Naive thymus-derived CD4-positive, alpha-beta T cell (primary cell): ENCODE measurements at regions not wholly inside any gene's neighbourhood (a gene's known extent, or its start where the extent isn't known, plus 50 kb on each side); places are given as distances from the start of the nearest gene placed in this dataset.
A peak's percentile ranks its signal among the peaks of the same experiment; 100 is the strongest.

Experiments
- ATAC-seq: fragments of 150-1000 bp; cut with Tn5 transposase; 2 replicates; pipeline ENCODE4 v1.10.0; 2021; ENCODE audit warnings: mild to moderate bottlenecking, moderate library complexity
- CTCF ChIA-PET: fragments of 350-600 bp; sonication (Branson Sonifier 250); formaldehyde crosslinking; loops from one replicate; lab custom pipeline; 2021; ENCODE audit warnings: antibody characterized with exemption; lab: Charles Lee
- POLR2A ChIA-PET: fragments of 350-600 bp; sonication (Branson Sonifier 250); formaldehyde crosslinking; loops from one replicate; lab custom pipeline; 2021; ENCODE audit warnings: antibody characterized with exemption, inconsistent platforms; lab: Charles Lee
- DNase-seq, 9 donors: peaks; one replicate each; pipeline versions ENCODE4 v3.0.0 to v3.0.0-alpha.2; 2020 to 2022; ENCODE audit warnings: mixed read lengths in 1 of 9
- H3K27ac ChIP-seq: one replicate; pipeline ENCODE4 v1.7.0; 2013; ENCODE audit warnings: mild to moderate bottlenecking, low read depth, low read length, moderate library complexity
- H3K27me3 ChIP-seq, 2 donors: one replicate each; pipeline ENCODE4 v1.7.0; 2013; ENCODE audit warnings: low read length in 2 of 2, mild to moderate bottlenecking in 2 of 2, moderate library complexity in 2 of 2; ENCODE audit not compliant: control insufficient read depth in 2 of 2, insufficient read depth in 2 of 2
- H3K36me3 ChIP-seq, 3 experiments: 1 replicate in 2 of 3; 2 replicates in 1 of 3; pipeline ENCODE4 v1.7.0; 2013; ENCODE audit warnings: low read length in 3 of 3, mild to moderate bottlenecking in 3 of 3, moderate library complexity in 1 of 3; ENCODE audit not compliant: insufficient read depth in 3 of 3, control insufficient read depth in 2 of 3
- H3K4me1 ChIP-seq, 2 donors: one replicate each; pipeline ENCODE4 v1.7.0; 2013; ENCODE audit warnings: low read length in 2 of 2, mild to moderate bottlenecking in 2 of 2, moderate library complexity in 1 of 2; ENCODE audit not compliant: control insufficient read depth in 2 of 2, insufficient read depth in 2 of 2
- H3K4me3 ChIP-seq: 2 replicates; pipeline ENCODE4 v1.7.0; 2013; ENCODE audit warnings: mild to moderate bottlenecking, low read length
- H3K9me3 ChIP-seq, 3 experiments: 1 replicate in 2 of 3; 2 replicates in 1 of 3; pipeline ENCODE4 v1.7.0; 2013; ENCODE audit warnings: low read length in 3 of 3; ENCODE audit not compliant: control insufficient read depth in 2 of 3
- H3K27ac Mint-ChIP-seq, 9 donors: one replicate each; pipeline ENCODE4 v1.8.0; 2020 to 2022; ENCODE audit warnings: mixed read lengths in 9 of 9, mild to moderate bottlenecking in 8 of 9, moderate library complexity in 5 of 9, inconsistent platforms in 2 of 9
- H3K27me3 Mint-ChIP-seq, 5 donors: one replicate each; pipeline ENCODE4 v1.8.0; 2021 to 2022; ENCODE audit warnings: mixed read lengths in 5 of 5, mild to moderate bottlenecking in 1 of 5
- H3K36me3 Mint-ChIP-seq, 5 donors: one replicate each; pipeline ENCODE4 v1.8.0; 2020 to 2022; ENCODE audit warnings: mixed read lengths in 5 of 5, mild to moderate bottlenecking in 3 of 5, inconsistent platforms in 1 of 5
- H3K4me1 Mint-ChIP-seq, 7 donors: one replicate each; pipeline ENCODE4 v1.8.0; 2020 to 2022; ENCODE audit warnings: mixed read lengths in 7 of 7, mild to moderate bottlenecking in 3 of 7, inconsistent platforms in 1 of 7
- H3K4me3 Mint-ChIP-seq, 10 donors: one replicate each; pipeline ENCODE4 v1.8.0; 2020 to 2022; ENCODE audit warnings: mild to moderate bottlenecking in 10 of 10, mixed read lengths in 10 of 10, moderate library complexity in 6 of 10, inconsistent platforms in 2 of 10
- H3K9me3 Mint-ChIP-seq, 11 donors: one replicate each; pipeline ENCODE4 v1.8.0; 2020 to 2022; ENCODE audit warnings: mixed read lengths in 11 of 11, mild to moderate bottlenecking in 4 of 11, inconsistent platforms in 1 of 11, moderate library complexity in 1 of 11
- intact Hi-C, 2 donors: fragments of 100-400 bp; cut with micrococcal nuclease; formaldehyde crosslinking; loops; one replicate each; pipeline ENCODE4 v1.15.1; 2023

- Mint-ChIP-seq H3K27ac (peak overlapping the region in 1 of 9 donors; percentile 3), H3K4me3 (no peak overlapping the region), H3K4me1 (peaks cover 13 to 56% (median 36%) of the 10 kb centered on the region in 7 donors), H3K9me3 (peaks cover 0 to 9% (median 0%) of the 10 kb centered on the region in 11 donors), H3K27me3 (peaks cover 0 to 6% (median 0%) of the 10 kb centered on the region in 5 donors), H3K36me3 (peaks cover 0 to 17% (median 0%) of the 10 kb centered on the region in 5 donors)
- no peak overlapping the region for H3K4me3 ChIP-seq
- no peaks in the 10 kb centered on the region for H3K36me3 ChIP-seq
- peaks cover 5 to 17% of the 10 kb centered on the region in 2 donors for H3K4me1 ChIP-seq
- no peaks in the 10 kb centered on the region for H3K27me3 ChIP-seq
- POLR2A ChIA-PET, result interaction anchor here (1.0 to 1.5 kb wide), 3 partner anchors 33 to 71 kb away, joined by 3 to 4 read pairs (median 4); partner anchors contain the start of gene MPP7
- DNase-seq (no peak), ATAC-seq (no peak)
- intact Hi-C loops, result no loop called here
- no peaks in the 10 kb centered on the region for H3K9me3 ChIP-seq
- no peak overlapping the region for H3K27ac ChIP-seq
- CTCF ChIA-PET, result interaction anchor here (0.7 kb wide), 1 partner anchor 48 kb away, joined by 3 read pairs; no protein-coding TSS in a partner anchor
Observed at GRCh38 chr10:28374036-28374435, 71.2 kb upstream of the MPP7 start.

DNA sequence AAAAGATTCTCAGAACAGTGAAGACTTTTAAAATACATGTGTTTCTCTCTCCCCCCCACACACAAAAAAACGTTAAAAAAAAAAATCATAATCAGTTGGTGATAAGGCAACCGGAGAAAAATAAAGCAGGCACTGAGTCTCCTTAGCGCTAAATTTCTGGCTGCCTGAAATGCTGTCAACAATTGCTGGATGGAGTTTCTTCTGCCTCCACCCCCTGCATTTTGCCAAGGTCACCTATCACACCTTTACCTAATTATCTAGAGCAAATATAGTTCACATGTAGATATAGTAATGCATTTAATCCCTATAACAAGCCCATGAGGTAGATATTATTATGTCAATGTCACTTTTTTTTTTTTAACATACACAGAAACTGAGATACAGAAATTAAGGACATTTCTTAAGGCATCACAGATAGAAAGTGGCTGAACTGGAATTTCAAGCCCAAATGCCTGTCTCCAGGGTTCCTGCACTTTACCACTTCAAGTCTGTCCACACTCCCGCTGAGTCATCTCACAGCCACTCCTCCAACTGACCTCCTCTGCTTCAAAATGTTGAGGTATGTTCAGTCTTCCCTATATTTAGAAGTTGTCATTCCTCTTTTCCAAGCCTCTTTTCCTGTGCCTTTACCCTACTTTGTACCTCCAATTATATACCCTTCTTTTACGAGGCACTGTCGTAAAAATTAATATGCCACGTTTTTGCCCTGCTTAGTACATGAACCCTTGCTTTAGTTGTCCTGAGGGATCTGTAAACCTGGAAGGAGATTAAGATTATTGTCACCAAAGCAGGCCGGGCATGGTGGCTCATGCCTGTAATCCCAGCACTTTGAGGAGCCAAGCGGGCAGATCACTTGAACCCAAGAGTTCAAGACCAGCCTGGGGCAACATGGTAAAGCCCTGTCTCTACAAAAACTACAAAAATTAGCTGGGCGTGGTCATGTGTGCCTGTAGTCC lies 72.8 kb upstream of the MPP7 start:
- ChIA-PET CTCF (no interaction called here), POLR2A (interaction anchor here (0.6 to 0.9 kb wide), 2 partner anchors 73 to 74 kb away, joined by 3 read pairs; partner anchors contain the start of gene MPP7)
- Histone ChIP-seq H3K27me3 (no peaks in the 10 kb centered on the region), H3K9me3 (no peaks in the 10 kb centered on the region), H3K36me3 (no peaks in the 10 kb centered on the region), H3K4me1 (peaks cover 0 to 8% of the 10 kb centered on the region in 2 donors), H3K4me3 (no peak overlapping the region), H3K27ac (no peak overlapping the region)
- peak overlapping the region in 3 of 9 donors; percentile 15 to 37 (median 23) for H3K27ac Mint-ChIP-seq
- DNase-seq (no peak), ATAC-seq (no peak)
- H3K9me3 Mint-ChIP-seq, result peaks cover 0 to 5% (median 0%) of the 10 kb centered on the region in 11 donors
- peak overlapping the region in 1 of 10 donors; percentile 4 for H3K4me3 Mint-ChIP-seq
- H3K4me1 Mint-ChIP-seq, result peaks cover 7 to 55% (median 35%) of the 10 kb centered on the region in 7 donors
- peaks cover 0 to 9% (median 0%) of the 10 kb centered on the region in 5 donors for H3K36me3 Mint-ChIP-seq
- intact Hi-C loops, result no loop called here
- peaks cover 0 to 6% (median 0%) of the 10 kb centered on the region in 5 donors for H3K27me3 Mint-ChIP-seq

- H3K4me1 ChIP-seq, result peaks cover 0 to 16% of the 10 kb centered on the region in 2 donors
- Mint-ChIP-seq H3K27ac (peak overlapping the region in 8 of 9 donors; percentile 33 to 94 (median 71)), H3K4me3 (peak overlapping the region in 1 of 10 donors; percentile 41), H3K4me1 (peaks cover 10 to 53% (median 36%) of the 10 kb centered on the region in 7 donors), H3K36me3 (no peaks in the 10 kb centered on the region), H3K9me3 (no peaks in the 10 kb centered on the region), H3K27me3 (peaks cover 0 to 10% (median 0%) of the 10 kb centered on the region in 5 donors)
- ChIA-PET CTCF (interaction anchor here (0.6 to 10.1 kb wide), 7 partner anchors 12 to 973 kb away, joined by 3 to 210 read pairs (median 33); partner anchors contain the start of gene MPP7), POLR2A (interaction anchor here (0.7 to 5.7 kb wide), 9 partner anchors 9 to 200 kb away, joined by 3 to 88 read pairs (median 7); partner anchors contain the start of gene MPP7)
- no peaks in the 10 kb centered on the region for H3K36me3 ChIP-seq
- no peak for DNase-seq
- no peak overlapping the region for H3K4me3 ChIP-seq
- intact Hi-C loops, result no loop called here
- no peaks in the 10 kb centered on the region for H3K27me3 ChIP-seq
- H3K27ac ChIP-seq, result no peak overlapping the region
- no peaks in the 10 kb centered on the region for H3K9me3 ChIP-seq
- ATAC-seq, result no peak
Observed at GRCh38 chr10:28378986-28379585, 76.2 kb upstream of the MPP7 start.

DNA sequence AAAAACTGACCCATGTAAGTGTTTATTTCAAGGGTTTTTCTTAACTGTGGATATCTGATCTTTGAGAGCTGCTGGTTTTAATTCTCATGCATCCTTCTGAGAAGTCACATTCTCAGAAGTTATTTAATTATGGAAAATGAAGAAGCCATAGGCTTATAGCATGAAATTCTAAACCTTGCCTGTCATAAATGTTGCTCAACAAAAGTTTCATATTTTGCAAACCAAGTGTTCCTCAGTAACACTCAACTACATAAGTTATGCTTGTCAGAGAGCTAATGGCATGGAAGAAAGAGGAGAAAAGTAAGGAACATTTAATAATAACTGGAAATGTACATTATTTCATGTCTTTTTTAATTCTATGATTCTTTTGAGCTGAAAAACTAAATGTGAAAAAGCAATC lies 78.6 kb upstream of the MPP7 start:
- no peaks in the 10 kb centered on the region for H3K9me3 ChIP-seq
- CTCF ChIA-PET, result interaction anchor here (0.7 to 10.1 kb wide), 19 partner anchors 10 to 200 kb away, joined by 3 to 210 read pairs (median 11); partner anchors contain the start of gene MPP7
- no peak overlapping the region for H3K27ac ChIP-seq
- peaks cover 0 to 19% of the 10 kb centered on the region in 2 donors for H3K4me1 ChIP-seq
- peak; percentile 14 for ATAC-seq
- peak overlapping the region in 8 of 9 donors; percentile 45 to 93 (median 70) for H3K27ac Mint-ChIP-seq
- no peaks in the 10 kb centered on the region for H3K9me3 Mint-ChIP-seq
- H3K4me3 Mint-ChIP-seq, result peak overlapping the region in 3 of 10 donors; percentile 20 to 44 (median 24)
- DNase-seq, result no peak
- H3K4me1 Mint-ChIP-seq, result peaks cover 12 to 48% (median 43%) of the 10 kb centered on the region in 7 donors
- POLR2A ChIA-PET, result interaction anchor here (0.6 to 5.7 kb wide), 11 partner anchors 10 to 917 kb away, joined by 3 to 88 read pairs (median 8); partner anchors contain the start of gene MPP7
- H3K27me3 ChIP-seq, result no peaks in the 10 kb centered on the region
- intact Hi-C loops, result loop anchor here (1.0 to 5.0 kb wide), 6 partner anchors 13 to 824 kb away; partner anchors contain the start of gene WAC (in 1 of the 2)
- H3K27me3 Mint-ChIP-seq, result peaks cover 0 to 11% (median 0%) of the 10 kb centered on the region in 5 donors
- H3K36me3 Mint-ChIP-seq, result no peaks in the 10 kb centered on the region
- H3K36me3 ChIP-seq, result no peaks in the 10 kb centered on the region
- no peak overlapping the region for H3K4me3 ChIP-seq

DNA sequence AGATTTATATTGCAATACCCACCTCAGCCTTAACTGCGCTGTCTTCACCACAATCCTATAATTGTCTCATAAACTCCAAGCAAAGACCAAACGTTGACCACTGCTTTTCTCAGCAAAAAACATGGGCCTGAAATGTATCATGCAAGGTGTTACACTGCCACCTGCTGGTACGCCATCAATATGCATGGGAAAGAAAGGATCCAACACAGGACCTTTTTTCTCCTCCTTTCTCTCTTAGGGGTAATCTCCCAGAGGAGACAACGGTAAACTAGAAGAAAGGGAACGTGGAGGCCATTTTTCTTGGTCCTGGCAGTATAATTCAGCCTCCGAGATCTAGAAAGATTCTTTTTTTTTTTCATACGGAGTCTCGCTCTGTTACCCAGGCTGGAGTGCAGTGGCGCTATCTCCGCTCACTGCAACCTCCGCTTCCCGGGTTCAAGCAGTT lies 79.1 kb upstream of the MPP7 start:
- Histone ChIP-seq H3K4me3 (no peak overlapping the region), H3K27ac (no peak overlapping the region), H3K36me3 (no peaks in the 10 kb centered on the region), H3K27me3 (no peaks in the 10 kb centered on the region), H3K4me1 (peaks cover 0 to 20% of the 10 kb centered on the region in 2 donors), H3K9me3 (no peaks in the 10 kb centered on the region)
- ChIA-PET CTCF (interaction anchor here (0.7 to 10.1 kb wide), 22 partner anchors 10 to 200 kb away, joined by 3 to 210 read pairs (median 6); partner anchors contain the start of gene MPP7), POLR2A (interaction anchor here (0.6 to 5.7 kb wide), 9 partner anchors 9 to 917 kb away, joined by 3 to 88 read pairs (median 8); partner anchors contain the start of gene MPP7)
- peak; percentile 55 to 82 (median 76) for DNase-seq
- ATAC-seq, result peak; percentile 98
- H3K4me3 Mint-ChIP-seq, result peak overlapping the region in 4 of 10 donors; percentile 20 to 72 (median 34)
- peaks cover 17 to 49% (median 43%) of the 10 kb centered on the region in 7 donors for H3K4me1 Mint-ChIP-seq
- H3K36me3 Mint-ChIP-seq, result no peaks in the 10 kb centered on the region
- H3K27ac Mint-ChIP-seq, result peak overlapping the region; percentile 30 to 93 (median 70)
- intact Hi-C loops, result loop anchor here (1.0 to 5.0 kb wide), 11 partner anchors 14 to 935 kb away; partner anchors contain the start of genes MPP7 (in 1 of the 2) and WAC (in 1 of the 2)
- no peaks in the 10 kb centered on the region for H3K9me3 Mint-ChIP-seq
- H3K27me3 Mint-ChIP-seq, result peaks cover 0 to 11% (median 0%) of the 10 kb centered on the region in 5 donors
